Stimulated activated CD4-positive, alpha-beta T cell treated with anti-CD3 and anti-CD28 coated beads, TNF-alpha, amount 100 ng/mL, for 24 hours (primary cell): ENCODE measurements at regions not wholly inside any gene's neighbourhood (a gene's known extent, or its start where the extent isn't known, plus 50 kb on each side); places are given as distances from the start of the nearest gene placed in this dataset.

ENCODE experiments used
- DNase-seq, 3 experiments: peaks; one replicate each; pipeline ENCODE4 v3.0.0-alpha.2; 2020; ENCODE audit warnings: low read depth in 3 of 3

GRCh38 chr10:44682507-44682906 lies 228.6 kb upstream of the TMEM72 start:
- DNase-seq: no peak

GRCh38 chr10:44684661-44685060 lies 226.5 kb upstream of the TMEM72 start:
- DNase-seq: no peak

GRCh38 chr10:44685220-44685619 lies 225.9 kb upstream of the TMEM72 start:
- no peak for DNase-seq

- DNase-seq: no peak
Measured at GRCh38 chr10:44685747-44686146, 225.4 kb upstream of the TMEM72 start.

GRCh38 chr10:44689368-44689767 lies 221.8 kb upstream of the TMEM72 start:
- DNase-seq: no peak

- DNase-seq: no peak
Measured at GRCh38 chr10:44696496-44696895, 214.6 kb upstream of the TMEM72 start.

- DNase-seq: no peak
Measured at GRCh38 chr10:44697116-44697515, 214.0 kb upstream of the TMEM72 start.

GRCh38 chr10:44702531-44702930 lies 208.6 kb upstream of the TMEM72 start:
- no peak for DNase-seq

GRCh38 chr10:44703241-44704155 lies 207.6 kb upstream of the TMEM72 start:
- no peak for DNase-seq

GRCh38 chr10:44704616-44705015 lies 206.5 kb upstream of the TMEM72 start:
- DNase-seq: no peak

- no peak for DNase-seq
Measured at GRCh38 chr10:44706745-44707144, 204.4 kb upstream of the TMEM72 start.

GRCh38 chr10:44713307-44713706 lies 197.8 kb upstream of the TMEM72 start:
- no peak for DNase-seq

GRCh38 chr10:44714451-44714850 lies 196.7 kb upstream of the TMEM72 start:
- no peak for DNase-seq

- no peak for DNase-seq
Measured at GRCh38 chr10:44715136-44715535, 196.0 kb upstream of the TMEM72 start.

- DNase-seq: no peak
Measured at GRCh38 chr10:44716470-44717015, 194.6 kb upstream of the TMEM72 start.

- no peak for DNase-seq
Measured at GRCh38 chr10:44723082-44723481, 188.1 kb upstream of the TMEM72 start.

- no peak for DNase-seq
Measured at GRCh38 chr10:44723619-44724325, 187.4 kb upstream of the TMEM72 start.

GRCh38 chr10:44724415-44725174 lies 186.5 kb upstream of the TMEM72 start:
- DNase-seq: no peak

- DNase-seq: no peak
Measured at GRCh38 chr10:44725404-44725803, 185.7 kb upstream of the TMEM72 start.

- no peak for DNase-seq
Measured at GRCh38 chr10:44731283-44731682, 179.9 kb upstream of the TMEM72 start.

- no peak for DNase-seq
Measured at GRCh38 chr10:44733501-44734488, 177.3 kb upstream of the TMEM72 start.
